ENCODE measurements at regions not wholly inside any gene's neighbourhood (a gene's known extent, or its start where the extent isn't known, plus 50 kb on each side); places are given as distances from the start of the nearest gene placed in this dataset.

DNA sequence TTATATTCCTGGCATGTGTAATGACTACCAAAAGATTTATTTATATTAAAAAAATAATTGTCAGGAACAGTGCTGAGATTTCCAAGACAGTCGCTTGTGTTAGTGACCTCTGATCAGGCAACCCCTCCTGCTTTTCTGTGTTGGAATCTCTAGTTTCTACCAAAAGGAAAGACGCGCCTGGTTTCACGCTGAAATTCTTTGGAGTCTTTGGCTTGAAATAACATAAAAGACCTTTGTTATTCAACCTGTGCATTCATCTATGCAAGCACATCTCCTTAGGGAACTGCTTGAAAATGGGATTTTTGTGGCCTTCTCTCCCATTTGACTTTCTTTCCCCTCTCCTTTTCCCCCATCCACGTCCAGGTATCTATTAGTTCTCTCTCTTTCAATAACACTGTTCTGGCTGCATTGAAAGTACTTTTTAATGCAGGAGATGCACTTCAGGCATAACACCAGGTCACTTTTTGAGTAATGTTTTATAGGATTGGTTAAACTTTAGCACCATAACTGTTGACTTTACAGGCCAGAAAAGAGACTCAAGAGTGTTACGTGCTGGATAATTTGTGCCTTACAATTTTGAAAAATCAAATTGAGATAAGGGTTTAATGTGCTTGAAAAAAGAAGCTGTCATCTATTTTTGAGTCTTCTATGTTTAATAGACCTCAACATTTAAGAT, 172.7 kb downstream of the GPAT3 start:
- Histone ChIP-seq H3K4me3 (ENCODE audit: insufficient read depth, low read length, poor library complexity, severe bottlenecking) (no peak overlapping the region), H3K9ac (ENCODE audit: low read length) (no peak overlapping the region), H3K36me3 (ENCODE audit: low read length) (no peaks in the 10 kb centered on the region), H3K9me2 (replicated peaks; ENCODE audit: insufficient read depth, low read length) (no peaks in the 10 kb centered on the region), H3K4me2 (ENCODE audit: low read depth, low read length, poor library complexity, severe bottlenecking) (no peak overlapping the region), H3K9me3 (ENCODE audit: insufficient read depth, low read length) (no peaks in the 10 kb centered on the region), H4K20me1 (ENCODE audit: low read depth, low read length) (no peaks in the 10 kb centered on the region), H3K27ac (ENCODE audit: low read depth, low read length) (no peak overlapping the region), H3K27me3 (ENCODE audit: low read length) (no peaks in the 10 kb centered on the region), H3F3A (ENCODE audit: insufficient read depth) (no peaks in the 10 kb centered on the region), H3K79me2 (ENCODE audit: insufficient read depth, low read length) (no peaks in the 10 kb centered on the region), H2AFZ (ENCODE audit: low read depth, low read length, severe bottlenecking) (no peak overlapping the region)
- TF ChIP-seq, protein P1, sequence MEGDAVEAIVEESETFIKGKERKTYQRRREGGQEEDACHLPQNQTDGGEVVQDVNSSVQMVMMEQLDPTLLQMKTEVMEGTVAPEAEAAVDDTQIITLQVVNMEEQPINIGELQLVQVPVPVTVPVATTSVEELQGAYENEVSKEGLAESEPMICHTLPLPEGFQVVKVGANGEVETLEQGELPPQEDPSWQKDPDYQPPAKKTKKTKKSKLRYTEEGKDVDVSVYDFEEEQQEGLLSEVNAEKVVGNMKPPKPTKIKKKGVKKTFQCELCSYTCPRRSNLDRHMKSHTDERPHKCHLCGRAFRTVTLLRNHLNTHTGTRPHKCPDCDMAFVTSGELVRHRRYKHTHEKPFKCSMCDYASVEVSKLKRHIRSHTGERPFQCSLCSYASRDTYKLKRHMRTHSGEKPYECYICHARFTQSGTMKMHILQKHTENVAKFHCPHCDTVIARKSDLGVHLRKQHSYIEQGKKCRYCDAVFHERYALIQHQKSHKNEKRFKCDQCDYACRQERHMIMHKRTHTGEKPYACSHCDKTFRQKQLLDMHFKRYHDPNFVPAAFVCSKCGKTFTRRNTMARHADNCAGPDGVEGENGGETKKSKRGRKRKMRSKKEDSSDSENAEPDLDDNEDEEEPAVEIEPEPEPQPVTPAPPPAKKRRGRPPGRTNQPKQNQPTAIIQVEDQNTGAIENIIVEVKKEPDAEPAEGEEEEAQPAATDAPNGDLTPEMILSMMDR (IDR thresholded peaks at IDR 0.05; ENCODE audit: insufficient read depth, low read length, poor library complexity, severe bottlenecking): no peak
- no peak for TF ChIP-seq EZH2phosphoT487 (conservative IDR thresholded peaks at IDR 0.05; ENCODE audit: low read length)

DNA sequence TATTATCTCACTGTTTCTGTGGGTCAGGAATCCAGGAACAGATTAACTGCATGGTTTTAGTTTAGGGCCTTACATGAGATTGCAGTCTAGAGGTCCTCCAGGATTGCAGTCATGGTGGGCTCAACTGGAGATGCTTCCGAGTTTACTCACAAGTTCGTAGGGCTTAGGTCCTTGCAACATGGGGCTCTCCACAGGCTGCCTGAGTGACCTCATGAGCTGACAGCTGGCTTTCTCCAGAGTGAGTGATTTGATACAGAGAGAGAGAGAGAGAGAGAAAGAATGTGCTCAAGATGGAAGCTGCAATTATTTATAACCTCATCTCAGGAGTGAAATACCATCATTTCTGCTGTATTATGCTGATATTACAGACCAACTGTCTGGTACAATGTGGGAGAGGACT, 168.9 kb downstream of the GPAT3 start:
- Histone ChIP-seq H3K4me2 (ENCODE audit: low read depth, low read length, poor library complexity, severe bottlenecking) (no peak overlapping the region), H2AFZ (ENCODE audit: low read depth, low read length, severe bottlenecking) (no peak overlapping the region), H3F3A (ENCODE audit: insufficient read depth) (no peaks in the 10 kb centered on the region), H3K4me3 (ENCODE audit: insufficient read depth, low read length, poor library complexity, severe bottlenecking) (no peak overlapping the region), H3K9me2 (replicated peaks; ENCODE audit: insufficient read depth, low read length) (no peaks in the 10 kb centered on the region), H3K27me3 (ENCODE audit: low read length) (no peaks in the 10 kb centered on the region), H3K79me2 (ENCODE audit: insufficient read depth, low read length) (no peaks in the 10 kb centered on the region), H3K9ac (ENCODE audit: low read length) (no peak overlapping the region), H3K27ac (ENCODE audit: low read depth, low read length) (no peak overlapping the region), H3K9me3 (ENCODE audit: insufficient read depth, low read length) (no peaks in the 10 kb centered on the region), H3K36me3 (ENCODE audit: low read length) (no peaks in the 10 kb centered on the region), H4K20me1 (ENCODE audit: low read depth, low read length) (no peaks in the 10 kb centered on the region)
- TF ChIP-seq EZH2phosphoT487 (conservative IDR thresholded peaks at IDR 0.05; ENCODE audit: low read length): no peak
- TF ChIP-seq, protein P1 (IDR thresholded peaks at IDR 0.05; ENCODE audit: insufficient read depth, low read length, poor library complexity, severe bottlenecking): no peak

DNA sequence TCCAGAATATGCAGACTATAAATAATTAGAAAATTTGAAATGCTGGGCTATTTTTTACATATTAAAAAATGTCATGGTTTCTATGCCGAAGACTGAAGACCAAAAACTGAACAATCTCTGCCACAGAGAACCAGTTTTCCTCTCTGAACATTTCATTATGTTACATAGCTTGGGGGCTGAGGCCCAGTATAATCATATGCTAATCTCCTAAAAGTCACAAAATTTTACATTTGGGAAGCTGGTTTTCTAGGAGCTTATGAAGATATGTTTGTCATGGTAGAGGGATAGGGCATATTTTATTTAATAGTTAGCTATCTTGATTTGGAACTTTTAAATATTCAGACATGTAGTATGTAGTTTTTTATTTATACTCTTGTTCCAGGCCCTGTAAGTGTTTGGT, 167.8 kb downstream of the GPAT3 start:
- Histone ChIP-seq H3K79me2 (ENCODE audit: insufficient read depth, low read length) (no peaks in the 10 kb centered on the region), H3K4me3 (ENCODE audit: insufficient read depth, low read length, poor library complexity, severe bottlenecking) (no peak overlapping the region), H3K9ac (ENCODE audit: low read length) (no peak overlapping the region), H2AFZ (ENCODE audit: low read depth, low read length, severe bottlenecking) (no peak overlapping the region), H3K9me2 (replicated peaks; ENCODE audit: insufficient read depth, low read length) (no peaks in the 10 kb centered on the region), H3K9me3 (ENCODE audit: insufficient read depth, low read length) (no peaks in the 10 kb centered on the region), H3K36me3 (ENCODE audit: low read length) (no peaks in the 10 kb centered on the region), H3K4me2 (ENCODE audit: low read depth, low read length, poor library complexity, severe bottlenecking) (no peak overlapping the region), H4K20me1 (ENCODE audit: low read depth, low read length) (no peaks in the 10 kb centered on the region), H3K27me3 (ENCODE audit: low read length) (no peaks in the 10 kb centered on the region), H3F3A (ENCODE audit: insufficient read depth) (no peaks in the 10 kb centered on the region), H3K27ac (ENCODE audit: low read depth, low read length) (no peak overlapping the region)
- TF ChIP-seq, protein P1 (IDR thresholded peaks at IDR 0.05; ENCODE audit: insufficient read depth, low read length, poor library complexity, severe bottlenecking): no peak
- no peak for TF ChIP-seq EZH2phosphoT487 (conservative IDR thresholded peaks at IDR 0.05; ENCODE audit: low read length)

All from SU-DHL-6 (cell line).